HG03442 (cell line): ENCODE measurements at regions not wholly inside any gene's neighbourhood (a gene's known extent, or its start where the extent isn't known, plus 50 kb on each side); places are given as distances from the start of the nearest gene placed in this dataset.
"Not testable (repeated sequence)": the region's sequence is repeated elsewhere in the genome, so short reads cannot be mapped to it uniquely, and the experiment has no call there.

Source experiments
- ATAC-seq: cut with Tn5 transposase; IDR thresholded peaks from one replicate; pipeline ENCODE4 v1.9.1; 2021; ENCODE audit warnings: mild to moderate bottlenecking, moderate library complexity; ENCODE audit not compliant: unreplicated experiment

- not testable (repeated sequence) for ATAC-seq
Observed at GRCh38 chr3:197459571-197459970, 96.2 kb downstream of the BDH1 start.

- no peak for ATAC-seq
Observed at GRCh38 chr3:197458906-197459470, 96.8 kb downstream of the BDH1 start.

DNA sequence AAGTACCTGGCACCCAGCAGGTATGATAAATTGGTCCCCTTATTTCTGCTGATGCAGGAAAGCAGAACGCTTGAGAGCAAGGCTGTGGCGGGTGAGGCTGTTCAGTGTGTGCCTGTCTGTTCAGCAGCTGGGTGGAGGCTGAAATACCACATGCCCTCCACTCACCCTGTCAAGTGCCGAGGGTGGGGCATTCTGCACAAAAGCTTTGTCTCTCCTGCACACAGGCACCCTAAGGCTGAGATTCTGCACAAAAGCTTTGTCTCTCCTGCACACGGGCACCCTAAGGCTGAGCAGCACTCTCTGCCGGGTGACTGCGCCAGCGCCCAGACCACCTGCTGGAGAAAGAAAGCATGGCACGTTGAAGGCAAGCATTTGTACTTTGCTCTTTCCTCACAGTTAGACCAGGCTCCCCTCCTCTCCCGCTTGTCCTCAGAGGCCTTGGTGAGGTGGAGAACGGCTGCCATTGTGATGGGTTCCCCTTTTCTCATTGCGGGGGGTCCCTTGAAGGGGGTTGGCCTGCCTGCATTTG is 97.5 kb downstream of the BDH1 start:
- ATAC-seq, result peak; percentile 61

- ATAC-seq, result peak; percentile 54
Observed at GRCh38 chr3:197456261-197457091, 99.3 kb downstream of the BDH1 start.

GRCh38 chr3:197454841-197455240 is 100.9 kb downstream of the BDH1 start:
- not testable (repeated sequence) for ATAC-seq

- no peak for ATAC-seq
Observed at GRCh38 chr3:197454014-197454413, 101.8 kb downstream of the BDH1 start.

GRCh38 chr3:197450810-197451209 is 105.0 kb downstream of the BDH1 start:
- no peak for ATAC-seq

- ATAC-seq, result no peak
Observed at GRCh38 chr3:197450308-197450707, 105.5 kb downstream of the BDH1 start.

- not testable (repeated sequence) for ATAC-seq
Observed at GRCh38 chr3:197449181-197449580, 106.6 kb downstream of the BDH1 start.

- ATAC-seq, result not testable (repeated sequence)
Observed at GRCh38 chr3:197447781-197448180, 108.0 kb downstream of the BDH1 start.

- no peak for ATAC-seq
Observed at GRCh38 chr3:197447057-197447456, 108.7 kb downstream of the BDH1 start.

GRCh38 chr3:197446700-197447056 is 109.1 kb downstream of the BDH1 start:
- no peak for ATAC-seq

DNA sequence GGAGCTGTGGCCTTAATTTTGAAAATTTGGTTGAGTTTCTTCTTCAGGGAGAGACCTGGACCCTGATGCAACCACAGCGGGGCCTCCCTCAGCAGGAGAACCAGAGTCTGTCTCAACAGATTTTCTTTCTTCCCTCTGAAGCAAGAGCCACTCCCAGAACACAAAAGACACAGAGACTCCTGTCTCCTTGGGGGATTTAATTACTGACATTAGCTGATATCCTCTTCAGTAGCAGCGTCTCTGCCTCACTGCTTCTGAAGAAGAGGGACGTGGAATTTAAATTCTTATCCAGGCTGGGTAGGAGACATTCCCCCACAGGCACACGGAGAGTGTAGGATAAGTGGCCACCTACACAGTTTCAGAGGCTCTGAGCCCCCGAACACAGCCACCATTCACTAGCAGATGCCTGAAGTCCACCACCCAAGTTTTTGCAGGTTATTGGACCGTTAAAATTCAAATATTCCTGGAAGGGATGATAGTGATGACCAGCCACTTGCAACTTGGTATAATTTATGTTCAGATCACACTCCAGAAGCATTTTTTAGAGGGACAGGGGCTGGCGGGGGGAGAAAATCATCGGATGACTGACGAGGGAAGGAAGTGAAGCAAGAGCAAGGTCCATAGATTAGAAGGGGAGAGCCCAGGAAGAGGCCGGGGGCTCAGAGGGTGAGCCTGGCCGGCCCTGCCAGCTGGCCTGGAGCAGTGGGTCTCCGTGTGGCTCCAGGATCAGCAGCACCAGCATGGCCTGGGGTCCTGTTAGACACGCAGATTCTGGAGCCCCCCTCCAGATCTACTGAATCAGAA is 109.7 kb downstream of the BDH1 start:
- ATAC-seq, result no peak

DNA sequence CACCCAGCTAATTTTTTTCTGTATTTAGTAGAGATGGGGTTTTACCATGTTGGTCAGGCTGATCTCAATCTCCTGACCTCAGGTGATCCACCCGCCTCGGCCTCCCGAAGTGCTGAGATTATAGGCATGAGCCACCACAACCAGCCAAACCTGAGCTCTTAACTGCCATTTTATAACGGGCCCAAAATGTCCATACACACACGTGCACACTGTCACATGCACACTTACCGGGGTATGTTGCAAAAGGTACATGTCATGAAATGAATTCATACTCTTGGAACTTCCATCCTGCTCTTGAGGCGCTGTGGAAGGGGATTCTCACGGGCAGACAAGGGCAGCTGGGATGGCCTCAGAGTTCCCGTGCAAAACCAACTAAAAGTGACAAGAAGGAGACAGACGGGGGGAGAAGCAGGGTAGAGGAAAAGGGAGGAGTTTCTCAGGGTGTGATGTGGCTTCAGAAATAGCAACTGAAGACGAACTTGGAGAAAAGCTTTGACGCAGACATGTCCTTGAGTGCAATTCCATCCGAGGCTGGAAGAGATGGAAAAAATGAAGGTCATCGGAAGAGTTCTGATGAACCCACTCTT is 110.9 kb downstream of the BDH1 start:
- ATAC-seq, result no peak

GRCh38 chr3:197443506-197443905 is 112.3 kb downstream of the BDH1 start:
- no peak for ATAC-seq

DNA sequence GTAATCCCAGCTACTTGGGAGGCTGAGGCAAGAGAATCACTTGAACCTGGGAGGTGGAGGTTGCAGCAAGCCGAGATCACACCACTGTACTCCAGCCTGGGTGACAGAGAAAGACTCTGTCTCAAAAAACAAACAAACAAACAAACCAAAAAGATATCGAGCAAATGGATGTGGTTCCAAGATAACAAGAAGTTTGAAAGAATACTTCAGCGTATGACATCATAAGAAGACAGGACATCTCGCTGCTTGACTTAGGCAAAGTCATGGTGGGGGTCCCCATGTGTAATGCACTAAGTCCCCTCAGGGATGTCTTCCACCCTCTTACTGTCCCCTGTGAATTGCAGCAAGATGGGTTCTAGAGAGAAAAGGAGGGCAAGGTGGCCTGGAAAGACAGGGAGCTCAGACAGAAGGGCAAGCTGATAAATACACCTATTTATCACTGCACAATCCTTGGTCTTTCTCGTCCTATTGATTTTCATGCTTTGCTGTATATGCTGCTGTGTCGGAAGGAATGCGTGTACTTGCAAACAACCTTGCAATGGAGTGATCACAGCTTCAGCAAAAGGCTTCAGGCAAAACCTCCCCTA is 115.0 kb downstream of the BDH1 start:
- ATAC-seq, result no peak

DNA sequence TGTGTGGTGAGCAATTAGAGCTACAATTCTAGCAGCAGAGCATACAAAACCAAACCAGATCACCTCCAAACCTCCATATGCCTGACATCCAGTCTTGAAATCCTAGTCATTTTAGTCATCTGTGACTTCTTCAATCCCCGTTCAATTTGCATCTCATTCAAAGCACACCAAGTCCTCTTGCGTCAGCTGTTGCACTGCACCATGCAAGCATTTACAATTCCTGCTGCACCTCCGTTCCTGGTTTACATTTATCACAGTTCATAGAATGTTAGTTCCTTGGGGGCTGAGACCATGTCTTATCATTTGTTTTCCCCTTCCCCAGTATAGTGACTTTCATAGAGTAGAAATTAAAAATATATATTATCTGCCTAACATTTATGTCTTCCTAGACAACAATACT is 116.9 kb downstream of the BDH1 start:
- no peak for ATAC-seq

DNA sequence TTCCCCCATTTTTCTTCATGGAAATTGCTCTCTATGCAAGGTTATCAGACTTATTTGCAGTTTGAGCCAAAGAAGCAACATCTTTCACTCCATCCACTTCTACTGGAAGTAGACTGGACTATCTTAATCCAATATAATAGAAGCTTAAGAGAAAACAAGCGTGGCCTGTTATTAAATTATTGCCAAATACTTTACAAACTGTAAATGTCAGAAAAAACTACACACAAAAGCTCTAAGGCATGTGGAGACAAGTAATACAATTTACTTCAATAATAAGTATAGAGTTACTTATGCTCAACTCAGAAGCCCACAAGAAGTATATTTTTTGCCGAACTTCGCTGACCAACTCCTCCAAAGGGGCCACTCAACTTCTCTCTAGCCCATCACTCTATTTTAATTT is 120.3 kb downstream of the BDH1 start:
- ATAC-seq, result no peak

GRCh38 chr3:197434830-197435229 is 120.9 kb downstream of the BDH1 start:
- no peak for ATAC-seq

- ATAC-seq, result no peak
Observed at GRCh38 chr3:197432384-197433127, 123.2 kb downstream of the BDH1 start.
